Dermis blood vessel endothelial cell (primary cell): ENCODE measurements at regions not wholly inside any gene's neighbourhood (a gene's known extent, or its start where the extent isn't known, plus 50 kb on each side); places are given as distances from the start of the nearest gene placed in this dataset.
"Not testable (repeated sequence)": the region's sequence is repeated elsewhere in the genome, so short reads cannot be mapped to it uniquely, and the experiment has no call there.

ENCODE experiments used
- DNase-seq: peaks from one replicate; pipeline ENCODE4 v3.0.0; 2010

DNA sequence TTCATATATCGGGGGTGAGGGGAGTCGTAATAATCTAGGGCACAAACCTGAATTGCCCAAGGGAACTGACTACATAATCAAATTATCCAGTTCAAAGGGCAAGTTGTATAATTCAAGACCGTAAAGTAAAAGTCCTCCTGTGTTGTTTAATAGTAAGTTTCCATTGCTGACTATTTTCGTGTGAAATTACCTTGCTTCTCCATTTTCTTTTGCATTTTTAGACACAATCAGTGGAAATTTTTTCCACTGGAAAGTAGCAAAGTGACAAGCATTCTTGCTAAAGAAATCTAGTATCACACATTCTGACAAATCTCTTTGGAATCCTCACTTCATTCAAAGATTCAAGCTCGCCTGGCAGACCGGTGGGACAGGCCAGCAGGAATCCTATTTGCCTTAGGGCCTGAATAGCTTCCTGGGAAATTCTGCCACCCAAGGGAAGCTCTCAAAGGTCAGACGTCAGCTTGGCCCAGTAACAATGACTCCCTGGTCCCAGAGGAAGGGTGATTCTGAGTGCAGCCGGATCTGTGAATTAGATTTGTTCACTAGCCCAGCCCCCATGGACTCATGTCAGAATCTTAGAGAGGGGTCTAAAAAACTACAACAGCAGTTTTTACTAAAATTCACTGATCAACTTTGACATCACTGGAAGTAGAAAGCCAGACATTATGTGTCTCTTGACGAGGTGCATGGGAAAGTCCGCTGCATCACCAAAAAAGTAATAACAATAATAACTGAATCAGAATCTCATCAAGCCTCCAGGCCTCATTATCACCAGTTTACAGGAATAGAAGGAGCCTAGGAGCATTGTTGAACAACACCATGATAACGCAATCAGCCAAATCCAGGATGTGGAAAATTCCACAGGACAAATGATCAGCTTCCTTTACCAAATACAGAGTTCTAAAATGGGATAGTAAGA is 161.0 kb downstream of the SKIDA1 start:
- DNase-seq: peak; percentile 95

- peak; percentile 28 for DNase-seq
Observed at GRCh38 chr10:21363731-21364104, 161.8 kb downstream of the SKIDA1 start.

- DNase-seq: peak; percentile 44
Observed at GRCh38 chr10:21363092-21363730, 162.3 kb downstream of the SKIDA1 start.

DNA sequence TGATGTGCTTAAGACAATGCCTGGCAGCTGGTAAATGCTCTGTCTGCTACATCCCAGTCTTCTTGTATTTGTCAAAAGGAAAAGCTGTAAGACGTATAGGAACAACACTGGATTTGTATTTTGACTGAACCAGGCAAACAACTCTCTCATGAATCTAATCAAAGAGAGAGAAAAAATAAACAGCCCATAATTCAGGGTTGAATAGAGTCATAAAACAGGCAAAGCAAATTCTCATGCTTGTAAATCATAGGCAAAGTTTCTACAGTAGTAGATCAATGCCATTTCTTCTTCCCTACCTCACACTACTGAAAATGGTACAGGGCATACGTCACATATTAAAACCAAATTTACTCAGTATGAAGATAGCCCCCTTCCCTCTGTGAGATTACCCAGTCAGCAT is 166.3 kb downstream of the SKIDA1 start:
- no peak for DNase-seq

- no peak for DNase-seq
Observed at GRCh38 chr10:21355591-21356011, 169.9 kb downstream of the SKIDA1 start.

DNA sequence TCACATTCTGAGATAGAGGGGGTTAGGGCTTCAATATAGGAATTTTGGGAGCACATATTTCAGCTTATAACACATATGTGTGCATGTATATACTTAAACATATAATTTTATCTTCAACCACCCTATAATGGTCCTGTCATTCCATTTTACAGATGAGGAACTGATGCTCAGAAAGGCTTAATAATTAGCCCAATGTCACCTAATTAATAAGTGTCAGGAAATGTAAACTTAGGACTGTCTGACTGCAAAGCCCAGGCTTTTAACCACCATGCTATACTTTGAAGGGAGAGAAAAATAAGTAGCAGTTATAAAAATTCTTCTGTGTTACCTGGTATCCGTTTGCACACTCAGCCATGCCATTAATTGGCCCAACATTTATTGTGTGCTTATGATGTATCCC is 172.6 kb downstream of the SKIDA1 start:
- no peak for DNase-seq

DNA sequence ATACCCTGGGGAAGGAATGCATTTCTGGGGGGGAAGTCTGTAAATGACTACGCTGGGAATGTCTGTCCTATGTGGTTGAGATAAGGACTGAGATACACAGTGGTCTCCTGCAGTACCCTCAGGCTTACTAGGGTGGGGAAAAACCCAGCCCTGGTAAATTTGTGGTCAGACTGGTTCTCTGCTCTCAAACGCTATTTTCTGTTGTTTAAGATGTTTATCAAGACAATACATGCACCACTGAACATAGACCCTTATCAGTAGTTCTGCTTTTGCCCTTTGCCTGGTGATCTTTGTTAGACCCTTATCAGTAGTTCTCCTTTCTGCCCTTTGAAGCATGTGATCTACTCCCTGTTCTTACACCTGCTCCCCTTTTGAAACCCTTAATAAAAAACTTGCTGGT is 173.9 kb downstream of the SKIDA1 start:
- DNase-seq: not testable (repeated sequence)

- no peak for DNase-seq
Observed at GRCh38 chr10:21349912-21350286, 175.6 kb downstream of the SKIDA1 start.

GRCh38 chr10:21347785-21348170 is 177.7 kb downstream of the SKIDA1 start:
- no peak for DNase-seq

DNA sequence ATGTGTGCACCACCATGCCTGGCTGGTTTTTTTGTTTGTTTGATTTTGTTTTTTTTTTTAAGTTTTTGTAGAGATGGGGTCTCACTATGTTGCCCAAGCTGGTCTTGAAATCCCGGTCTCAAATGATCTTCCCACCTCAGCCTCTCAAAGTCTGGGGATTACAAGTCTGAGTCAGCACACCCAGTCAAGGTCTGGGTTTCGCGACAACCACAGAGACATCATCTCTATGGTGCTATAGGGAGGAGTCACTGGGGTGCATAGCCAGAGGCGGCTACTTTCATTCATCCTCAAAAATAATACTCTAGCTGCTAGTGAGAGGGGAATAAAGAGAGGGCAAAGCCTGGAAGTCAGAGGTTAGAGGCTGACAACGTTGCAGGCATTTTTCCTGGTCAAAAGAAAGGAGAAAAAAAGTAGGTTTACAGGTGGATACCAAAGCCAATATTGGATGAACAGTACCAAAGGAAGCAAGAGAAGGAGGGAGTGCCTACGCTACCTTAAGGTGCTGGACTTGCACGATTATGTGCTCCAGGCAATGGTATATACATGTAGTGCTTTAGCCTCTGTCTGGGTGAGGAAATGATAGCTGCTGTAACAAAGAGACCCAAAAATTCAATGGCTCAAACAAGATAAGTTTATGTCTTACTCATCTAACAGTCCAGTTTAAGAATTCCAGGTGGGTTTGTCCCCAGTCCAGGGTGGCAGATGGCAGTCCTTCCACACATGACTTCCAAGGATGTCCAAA is 178.3 kb downstream of the SKIDA1 start:
- no peak for DNase-seq

- no peak for DNase-seq
Observed at GRCh38 chr10:21343087-21343486, 182.4 kb downstream of the SKIDA1 start.

DNA sequence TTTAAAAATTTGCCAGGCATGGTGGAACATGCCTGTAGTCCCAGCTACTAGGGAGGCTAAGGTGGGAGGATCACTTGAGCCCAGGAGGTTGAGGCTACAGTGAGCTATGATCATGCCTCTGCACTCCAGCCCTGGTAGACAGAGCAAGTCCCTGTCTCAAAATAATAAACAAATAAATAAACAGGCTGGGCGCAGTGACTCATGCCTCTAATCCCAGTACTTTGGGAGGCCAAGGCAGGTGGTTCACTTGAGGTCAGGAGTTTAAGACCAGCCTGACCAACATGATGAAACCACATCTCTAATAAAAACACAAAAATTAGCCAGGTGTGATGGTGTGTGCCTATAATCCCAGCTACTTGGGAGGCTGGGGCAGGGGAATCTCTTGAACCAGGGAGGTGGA is 183.0 kb downstream of the SKIDA1 start:
- not testable (repeated sequence) for DNase-seq

- DNase-seq: no peak
Observed at GRCh38 chr10:21340331-21340730, 185.2 kb downstream of the SKIDA1 start.

DNA sequence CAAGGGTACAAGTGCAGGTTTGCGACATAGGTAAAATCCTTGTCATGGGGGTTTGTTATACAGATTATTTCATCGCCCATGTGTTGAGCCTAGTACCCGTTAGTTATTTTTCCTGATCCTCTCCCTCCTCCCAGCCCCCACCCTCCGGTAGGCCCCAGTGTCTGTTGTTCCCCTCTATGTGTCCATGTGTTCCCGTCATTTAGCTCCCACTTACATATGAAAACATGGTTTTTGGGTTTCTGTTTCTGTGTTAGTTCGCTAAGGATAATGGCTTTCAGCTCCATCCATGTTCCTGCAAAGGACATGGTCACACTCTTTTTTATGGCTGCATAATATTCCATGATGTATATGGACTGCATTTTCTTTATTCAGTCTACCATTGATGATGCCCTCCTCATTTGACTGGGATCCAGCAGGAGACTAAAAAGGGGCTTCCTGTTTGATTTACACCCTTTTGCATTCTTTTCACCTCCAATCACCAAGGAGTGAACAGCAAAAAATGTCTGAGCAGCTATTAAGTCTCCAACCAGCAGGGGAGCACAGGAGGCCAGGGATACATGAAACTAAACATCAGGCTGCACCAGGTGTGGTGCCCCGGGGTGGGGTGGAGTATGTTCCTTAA is 188.2 kb downstream of the SKIDA1 start:
- DNase-seq: no peak

- DNase-seq: peak; percentile 98
Observed at GRCh38 chr10:21336476-21337170, 188.9 kb downstream of the SKIDA1 start.

GRCh38 chr10:21334891-21335696 is 190.4 kb downstream of the SKIDA1 start:
- DNase-seq: peak; percentile 74

GRCh38 chr10:21330628-21331020 is 194.9 kb downstream of the SKIDA1 start:
- DNase-seq: peak; percentile 99

- DNase-seq: peak; percentile 97
Observed at GRCh38 chr10:21329995-21330627, 195.4 kb downstream of the SKIDA1 start.

- DNase-seq: no peak
Observed at GRCh38 chr10:21327289-21327993, 198.0 kb downstream of the SKIDA1 start.

DNA sequence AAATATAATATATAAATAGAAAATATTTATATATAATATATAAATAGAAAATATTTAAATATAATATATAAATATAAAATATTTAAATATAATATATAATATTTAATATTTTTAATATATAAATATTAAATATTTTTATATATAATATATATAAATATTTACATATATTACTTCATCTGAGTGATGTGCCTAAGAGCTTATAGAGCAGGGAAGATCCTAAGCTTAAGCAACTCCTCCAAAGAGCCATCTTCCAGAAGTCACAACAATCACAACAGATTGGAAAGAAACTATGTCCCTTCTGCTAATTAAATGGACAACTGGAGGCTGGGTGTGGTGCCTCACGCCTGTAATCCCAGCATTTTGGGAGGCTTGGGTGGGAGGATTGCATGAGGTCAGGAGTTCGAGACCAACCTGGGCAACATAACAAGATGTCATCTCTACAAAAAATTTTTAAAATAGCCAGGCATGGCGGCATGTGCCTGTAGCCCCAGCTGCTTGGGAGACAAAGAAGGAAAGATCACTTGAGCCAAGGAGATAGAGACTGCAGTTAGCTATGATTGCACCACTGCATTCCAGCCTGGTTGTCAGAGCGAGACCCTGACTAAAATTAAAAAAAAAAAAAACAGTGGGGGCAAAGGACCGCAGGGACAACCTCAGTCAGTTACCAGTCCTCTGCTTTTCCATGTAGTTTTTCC is 198.7 kb downstream of the SKIDA1 start:
- no peak for DNase-seq
